Stimulated activated effector memory CD8-positive, alpha-beta T cell treated with anti-CD3 and anti-CD28 coated beads, Interleukin-12 subunit alpha, Interleukin-12 subunit beta, amount 100 ng/mL, for 72 hours (primary cell): ENCODE measurements at regions not wholly inside any gene's neighbourhood (a gene's known extent, or its start where the extent isn't known, plus 50 kb on each side); places are given as distances from the start of the nearest gene placed in this dataset.

Experiments
- ATAC-seq: fragments of 150-1000 bp; cut with Tn5 transposase; 2 replicates; pipeline ENCODE4 v1.10.0; 2021
- DNase-seq, 2 donors: peaks; one replicate each; pipeline ENCODE4 v3.0.0; 2021 to 2022; ENCODE audit warnings: low spot score in 2 of 2
- H3K27ac Mint-ChIP-seq: one replicate; pipeline ENCODE4 v1.8.0; 2022; ENCODE audit warnings: mild to moderate bottlenecking, mixed read lengths
- H3K36me3 Mint-ChIP-seq: one replicate; pipeline ENCODE4 v1.8.0; 2022; ENCODE audit warnings: mild to moderate bottlenecking, mixed read lengths
- H3K4me1 Mint-ChIP-seq: one replicate; pipeline ENCODE4 v1.8.0; 2022; ENCODE audit warnings: mixed read lengths
- H3K4me3 Mint-ChIP-seq: one replicate; pipeline ENCODE4 v1.8.0; 2022; ENCODE audit warnings: mild to moderate bottlenecking, mixed read lengths
- H3K9me3 Mint-ChIP-seq: one replicate; pipeline ENCODE4 v1.8.0; 2022; ENCODE audit warnings: mixed read lengths

DNA sequence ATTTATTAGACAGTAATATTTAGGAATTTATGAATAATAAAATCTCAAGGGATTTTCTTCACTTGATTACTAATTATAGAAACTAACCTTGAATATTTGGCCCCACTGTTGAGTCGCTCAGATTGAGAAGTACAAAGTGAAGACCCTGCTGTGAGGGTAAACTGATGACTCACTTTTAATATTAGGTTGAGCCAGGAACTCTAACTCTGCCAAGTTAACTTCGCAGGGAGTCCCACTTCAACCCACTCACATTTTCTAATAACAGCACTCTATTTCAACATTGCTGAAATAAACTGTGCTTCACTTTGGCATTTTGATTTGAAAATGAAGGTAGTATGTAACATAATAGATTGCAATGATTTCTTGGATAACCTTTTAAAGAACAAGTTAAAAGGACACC is 200.7 kb downstream of the POLR1F start:
- H3K9me3 Mint-ChIP-seq, result peaks cover 12% of the 10 kb centered on the region
- no peak for ATAC-seq

DNA sequence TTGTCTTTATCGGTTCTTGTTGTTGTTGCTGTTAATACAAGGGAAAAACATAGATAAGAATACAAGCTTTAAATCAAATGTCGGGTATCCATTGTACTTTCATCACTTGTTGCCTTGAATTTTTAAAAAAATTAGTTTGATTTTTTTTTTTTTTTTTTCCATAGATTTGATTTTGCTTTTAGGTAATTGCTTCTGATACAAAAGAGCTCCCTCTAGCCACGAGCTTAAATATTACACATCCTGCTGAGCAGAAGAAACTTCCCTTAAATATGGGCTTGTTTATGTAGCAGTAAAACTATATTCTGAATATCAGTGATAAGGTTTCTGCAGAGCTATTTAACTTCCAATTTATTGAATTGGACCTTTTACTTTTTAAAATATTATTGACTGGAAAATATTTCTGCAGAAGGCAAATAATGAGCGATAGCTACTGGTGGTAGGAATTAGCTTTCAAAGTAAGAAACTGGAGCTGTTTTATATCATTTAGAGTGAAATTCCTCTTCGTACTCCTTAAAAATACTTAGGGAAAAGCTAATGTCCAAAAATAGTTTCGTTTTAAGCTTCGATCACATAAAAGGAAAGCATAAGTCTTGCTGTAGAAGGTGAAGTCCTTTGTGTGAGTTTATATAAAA is 216.9 kb downstream of the POLR1F start:
- H3K27ac Mint-ChIP-seq, result no peak overlapping the region
- H3K4me3 Mint-ChIP-seq, result no peak overlapping the region
- H3K4me1 Mint-ChIP-seq, result no peaks in the 10 kb centered on the region
- DNase-seq, result no peak
- peaks cover 3% of the 10 kb centered on the region for H3K9me3 Mint-ChIP-seq
- no peak for ATAC-seq
- no peaks in the 10 kb centered on the region for H3K36me3 Mint-ChIP-seq

More for the DNA sequence above, 200.7 kb downstream of the POLR1F start:
- Mint-ChIP-seq H3K36me3 (no peaks in the 10 kb centered on the region), H3K4me3 (no peak overlapping the region), H3K27ac (no peak overlapping the region), H3K4me1 (no peaks in the 10 kb centered on the region)
- DNase-seq, result no peak

DNA sequence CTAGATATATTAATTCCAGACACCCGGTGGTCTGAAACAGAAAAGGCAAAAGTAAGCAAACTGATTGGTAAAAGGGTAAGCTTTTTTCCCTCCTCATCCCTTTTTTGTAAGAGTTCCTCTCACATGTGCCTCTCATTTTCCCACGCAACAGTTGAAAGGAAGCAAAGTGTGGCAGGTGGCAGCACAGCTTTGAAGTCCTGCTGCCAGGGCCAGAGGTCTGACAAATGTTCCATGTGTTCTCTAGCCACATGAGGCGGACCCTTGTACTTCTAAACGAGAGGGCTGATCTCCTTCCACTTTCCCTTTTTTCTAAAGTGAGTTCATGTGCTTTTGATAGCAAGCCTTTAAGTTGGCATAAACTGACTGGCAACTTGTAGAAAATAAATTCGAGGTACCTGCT is 217.5 kb downstream of the POLR1F start:
- Mint-ChIP-seq H3K4me3 (no peak overlapping the region), H3K36me3 (no peaks in the 10 kb centered on the region), H3K27ac (no peak overlapping the region), H3K9me3 (peaks cover 4% of the 10 kb centered on the region), H3K4me1 (no peaks in the 10 kb centered on the region)
- ATAC-seq (no peak), DNase-seq (no peak)

DNA sequence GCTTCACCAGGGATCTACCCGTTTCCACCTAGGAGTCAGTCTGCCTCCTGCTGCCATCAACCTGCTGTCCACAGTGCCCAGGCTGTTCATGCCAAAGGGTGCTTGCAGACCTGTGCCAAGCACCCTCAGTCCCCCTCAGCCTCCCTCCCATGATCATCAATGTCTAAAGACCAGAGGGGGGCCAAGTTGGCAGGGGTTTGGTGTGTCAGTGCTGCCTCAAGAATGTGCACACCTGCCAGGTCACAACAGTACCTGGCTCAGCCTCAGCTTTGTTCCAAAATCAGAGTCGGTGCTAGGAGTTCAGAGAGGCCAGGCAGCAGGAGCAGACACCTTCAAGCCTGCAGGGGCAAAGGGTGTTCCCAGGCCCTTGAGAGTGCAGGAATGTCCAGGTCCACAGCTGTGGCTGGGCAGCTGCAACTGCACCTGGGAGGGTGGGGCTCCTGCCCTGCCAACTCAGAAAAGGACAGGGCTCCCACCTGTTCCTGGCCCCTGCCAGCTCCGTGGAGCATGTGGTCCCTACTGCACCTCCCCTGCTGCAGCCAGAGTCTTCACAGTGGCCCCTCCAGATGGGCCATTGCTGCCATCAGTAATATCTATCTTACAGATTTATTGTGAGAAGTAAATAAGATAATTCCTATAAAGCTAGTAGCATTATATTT is 219.5 kb downstream of the POLR1F start:
- DNase-seq (no peak), ATAC-seq (peak; percentile 45)
- Mint-ChIP-seq H3K36me3 (no peaks in the 10 kb centered on the region), H3K27ac (no peak overlapping the region), H3K4me3 (no peak overlapping the region), H3K9me3 (peaks cover 2% of the 10 kb centered on the region), H3K4me1 (no peaks in the 10 kb centered on the region)

DNA sequence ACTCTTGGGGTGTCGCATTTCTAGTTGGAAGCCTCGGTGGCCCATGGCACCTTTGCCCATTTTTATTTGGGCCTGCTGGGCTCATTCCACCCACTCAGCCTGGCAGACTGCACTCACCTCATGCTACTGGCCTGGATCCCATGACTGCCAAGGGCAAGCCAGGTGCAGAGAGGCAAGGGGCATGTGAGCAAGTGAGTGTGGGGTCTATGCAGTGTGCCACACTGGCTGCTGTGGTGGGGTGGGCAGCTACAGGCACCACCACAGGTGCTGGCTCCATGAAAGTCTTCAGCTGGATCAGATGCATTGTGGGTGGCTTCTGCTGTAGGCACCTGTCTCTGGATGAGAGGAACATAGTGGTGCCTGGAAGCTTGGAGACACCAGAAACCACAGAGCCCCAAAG is 220.8 kb downstream of the POLR1F start:
- H3K36me3 Mint-ChIP-seq, result no peaks in the 10 kb centered on the region
- H3K4me1 Mint-ChIP-seq, result no peaks in the 10 kb centered on the region
- no peak for DNase-seq
- H3K4me3 Mint-ChIP-seq, result no peak overlapping the region
- H3K27ac Mint-ChIP-seq, result no peak overlapping the region
- ATAC-seq, result peak; percentile 13
- H3K9me3 Mint-ChIP-seq, result peaks cover 2% of the 10 kb centered on the region

DNA sequence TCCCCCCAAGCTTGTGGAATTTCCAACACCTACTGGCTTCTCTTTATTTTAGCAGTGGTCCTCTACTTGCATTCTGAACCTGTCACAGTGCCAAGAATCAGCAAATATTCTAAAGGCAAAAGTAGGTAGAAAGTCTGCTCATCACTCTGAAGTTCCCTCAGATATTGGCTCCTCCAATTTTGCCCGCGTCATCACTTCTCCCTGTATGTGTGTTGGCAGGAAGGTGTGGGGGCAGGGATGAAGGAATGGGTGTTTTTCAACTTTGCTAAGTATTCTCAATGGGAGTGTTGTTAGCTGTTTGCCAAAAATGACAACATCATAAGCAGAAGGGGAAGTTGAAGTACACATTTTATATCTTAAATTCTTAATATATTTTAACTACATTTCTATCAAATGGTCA is 226.2 kb downstream of the POLR1F start:
- Mint-ChIP-seq H3K4me1 (no peaks in the 10 kb centered on the region), H3K36me3 (no peaks in the 10 kb centered on the region), H3K9me3 (peaks cover 12% of the 10 kb centered on the region), H3K4me3 (no peak overlapping the region), H3K27ac (no peak overlapping the region)
- ATAC-seq (no peak), DNase-seq (no peak)

DNA sequence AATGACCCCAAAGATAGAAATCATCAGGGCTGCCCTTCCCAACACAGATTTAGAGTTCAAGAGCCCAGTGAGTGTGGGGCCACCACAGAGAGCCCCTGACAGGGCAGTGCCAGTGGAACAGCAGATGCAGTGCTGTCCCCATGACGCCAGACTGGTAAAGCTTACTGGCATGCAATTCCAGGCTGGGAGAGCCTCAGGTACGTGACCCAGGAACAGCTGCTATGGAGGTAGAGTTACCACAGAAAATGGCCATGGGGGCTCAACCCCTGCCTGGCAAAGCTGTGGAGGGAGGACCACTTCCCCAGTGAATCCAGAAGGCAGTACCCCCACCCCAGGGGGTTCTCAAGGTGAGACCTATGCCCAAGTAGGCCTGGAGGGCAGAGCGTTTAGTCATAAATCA is 228.5 kb downstream of the POLR1F start:
- ATAC-seq (no peak), DNase-seq (no peak)
- no peaks in the 10 kb centered on the region for H3K4me1 Mint-ChIP-seq
- no peak overlapping the region for H3K27ac Mint-ChIP-seq
- H3K9me3 Mint-ChIP-seq, result peaks cover 15% of the 10 kb centered on the region
- H3K4me3 Mint-ChIP-seq, result no peak overlapping the region
- no peaks in the 10 kb centered on the region for H3K36me3 Mint-ChIP-seq

DNA sequence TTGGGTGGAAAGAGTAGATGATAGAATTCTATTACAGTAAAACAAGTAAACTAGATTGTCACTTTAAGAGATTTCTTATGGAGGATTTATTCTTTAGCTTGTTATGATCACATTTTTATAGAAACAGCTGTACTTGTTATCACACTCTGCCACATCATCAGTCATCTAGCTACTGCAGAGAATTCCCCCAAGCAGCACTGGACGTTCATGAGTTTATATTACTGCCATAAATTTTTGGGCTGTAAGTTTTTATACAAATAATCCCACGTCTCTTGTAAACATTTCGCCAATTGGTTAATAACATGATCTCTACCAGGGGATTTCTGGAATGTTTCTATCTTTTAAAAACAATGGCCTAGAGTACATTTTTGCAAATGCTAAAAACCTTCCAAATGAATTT is 238.8 kb downstream of the POLR1F start:
- H3K36me3 Mint-ChIP-seq, result no peaks in the 10 kb centered on the region
- DNase-seq (no peak), ATAC-seq (no peak)
- no peak overlapping the region for H3K27ac Mint-ChIP-seq
- H3K9me3 Mint-ChIP-seq, result peaks cover 5% of the 10 kb centered on the region
- H3K4me3 Mint-ChIP-seq, result no peak overlapping the region
- H3K4me1 Mint-ChIP-seq, result no peaks in the 10 kb centered on the region

DNA sequence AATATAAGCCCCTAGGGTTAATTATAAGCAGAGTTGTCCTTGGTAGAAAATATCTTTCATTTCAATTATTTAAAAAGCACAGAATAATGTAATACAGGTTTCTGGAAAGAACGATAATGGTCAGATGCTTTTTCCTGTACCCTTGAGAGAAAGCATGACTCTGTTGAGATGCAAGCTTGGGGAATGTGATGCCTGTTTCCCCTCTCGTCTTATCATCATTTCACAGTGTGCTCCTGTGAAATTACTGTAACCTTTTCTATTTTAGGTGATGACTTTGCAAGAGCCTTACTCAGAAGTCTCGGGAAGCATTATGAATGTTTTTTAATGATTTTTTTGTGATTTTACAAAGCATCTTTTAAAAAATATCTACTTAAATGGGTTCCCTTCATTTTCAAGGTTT is 243.0 kb downstream of the POLR1F start:
- Mint-ChIP-seq H3K9me3 (no peaks in the 10 kb centered on the region), H3K4me3 (no peak overlapping the region), H3K36me3 (no peaks in the 10 kb centered on the region), H3K27ac (no peak overlapping the region), H3K4me1 (no peaks in the 10 kb centered on the region)
- ATAC-seq (no peak), DNase-seq (no peak)

DNA sequence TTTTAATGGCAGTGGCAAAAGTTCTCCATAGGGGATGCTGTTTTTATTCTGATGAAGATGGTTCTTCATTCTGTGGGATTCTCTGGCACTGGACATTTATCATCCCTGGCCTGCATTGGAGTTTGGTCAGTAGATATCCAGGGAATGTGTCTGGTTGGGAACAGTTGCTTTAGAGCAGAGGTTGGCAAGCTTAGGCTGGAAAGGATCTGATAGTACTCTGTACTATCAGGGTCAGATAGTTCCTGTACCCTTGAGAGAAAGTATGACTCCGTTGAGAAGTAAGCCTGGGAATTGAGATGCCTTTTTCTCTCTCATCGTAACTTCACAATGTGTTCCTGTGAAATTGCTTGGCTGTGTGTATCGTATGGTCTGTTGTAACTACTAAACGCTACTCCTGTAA is 244.1 kb downstream of the POLR1F start:
- Mint-ChIP-seq H3K27ac (no peak overlapping the region), H3K36me3 (no peaks in the 10 kb centered on the region), H3K9me3 (no peaks in the 10 kb centered on the region), H3K4me3 (no peak overlapping the region), H3K4me1 (no peaks in the 10 kb centered on the region)
- DNase-seq (no peak), ATAC-seq (no peak)

DNA sequence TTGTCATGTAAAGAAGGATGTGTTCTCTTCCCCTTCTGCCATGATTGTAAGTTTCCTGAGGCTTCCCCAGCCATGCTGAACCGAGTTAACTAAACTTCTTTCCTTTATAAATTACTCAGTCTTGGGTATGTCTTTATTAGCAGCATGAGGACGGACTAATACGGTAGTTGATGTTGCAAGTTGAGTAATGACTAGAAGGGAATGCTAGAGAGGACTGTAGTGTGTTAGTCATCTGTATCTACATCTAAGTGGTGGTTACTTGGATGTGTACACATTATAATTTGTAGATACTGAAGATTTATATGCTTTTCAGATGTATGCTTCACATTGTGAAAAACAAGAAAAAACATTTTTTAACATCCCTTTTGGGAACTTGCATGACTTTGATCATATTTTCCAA is 244.6 kb downstream of the POLR1F start:
- Mint-ChIP-seq H3K4me3 (no peak overlapping the region), H3K4me1 (no peaks in the 10 kb centered on the region), H3K9me3 (no peaks in the 10 kb centered on the region), H3K36me3 (no peaks in the 10 kb centered on the region), H3K27ac (no peak overlapping the region)
- ATAC-seq (no peak), DNase-seq (no peak)

DNA sequence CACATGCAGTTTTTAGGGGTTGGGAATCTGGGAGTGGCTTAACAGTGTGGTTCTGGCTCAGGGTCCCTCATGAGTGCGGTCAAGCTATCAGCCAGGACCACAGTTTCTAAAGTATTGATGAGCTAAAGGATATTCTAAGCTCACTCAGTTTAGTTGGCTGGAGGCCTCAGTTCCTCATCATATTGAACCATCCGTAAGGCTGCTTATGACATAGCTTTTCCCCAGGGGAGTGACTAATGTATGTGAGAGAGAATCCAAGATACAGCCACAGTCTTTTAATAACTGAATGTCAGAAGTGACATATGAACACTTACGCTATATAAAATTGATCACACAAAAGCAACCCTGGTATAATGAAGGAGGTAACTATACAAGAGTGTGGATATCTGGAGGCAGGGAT is 245.3 kb downstream of the POLR1F start:
- Mint-ChIP-seq H3K4me3 (no peak overlapping the region), H3K27ac (no peak overlapping the region), H3K36me3 (no peaks in the 10 kb centered on the region), H3K4me1 (no peaks in the 10 kb centered on the region), H3K9me3 (no peaks in the 10 kb centered on the region)
- DNase-seq, result no peak
- ATAC-seq, result no peak

DNA sequence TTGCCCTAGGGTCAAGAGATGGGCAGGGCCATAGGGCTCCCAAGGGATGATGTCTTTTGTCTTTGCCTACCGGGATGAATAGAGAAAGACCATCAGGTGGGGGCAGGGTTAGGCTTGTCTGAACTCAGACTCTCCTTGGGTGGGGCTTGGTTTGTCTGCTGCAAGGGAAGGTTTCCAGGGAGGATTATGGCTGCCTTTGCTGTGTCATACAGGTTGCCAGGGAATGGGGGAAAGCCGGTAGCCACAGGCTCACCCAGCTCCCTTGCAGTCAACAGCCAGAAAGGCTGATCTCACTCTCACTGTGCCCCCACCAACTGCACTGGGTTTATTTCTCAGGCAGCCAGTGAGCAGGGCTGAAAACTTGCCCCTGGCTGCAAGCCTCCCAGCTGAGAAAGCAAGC is 253.2 kb downstream of the POLR1F start:
- peaks cover 14% of the 10 kb centered on the region for H3K9me3 Mint-ChIP-seq

DNA sequence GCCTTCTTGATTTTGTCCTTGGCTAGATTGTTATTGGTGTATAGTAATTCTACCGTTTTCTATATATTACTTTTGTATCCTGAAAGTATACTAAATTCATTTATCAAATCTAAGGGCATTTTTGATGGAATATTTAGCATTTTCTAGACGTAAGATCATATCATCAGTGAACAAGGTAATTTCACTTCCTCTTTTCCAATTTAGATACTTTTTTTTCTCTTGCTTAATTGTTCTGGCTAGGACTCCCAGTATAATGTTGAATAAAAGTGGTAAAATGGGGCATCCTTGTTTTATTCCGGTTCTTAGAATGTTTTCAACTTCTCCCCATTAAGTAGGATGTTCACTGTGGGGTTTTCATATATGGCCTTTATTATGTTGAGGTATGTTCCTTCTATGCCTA is 260.7 kb downstream of the POLR1F start:
- H3K4me3 Mint-ChIP-seq, result no peak overlapping the region
- no peaks in the 10 kb centered on the region for H3K4me1 Mint-ChIP-seq
- DNase-seq (no peak), ATAC-seq (no peak)
- H3K27ac Mint-ChIP-seq, result no peak overlapping the region
- peaks cover 12% of the 10 kb centered on the region for H3K9me3 Mint-ChIP-seq
- no peaks in the 10 kb centered on the region for H3K36me3 Mint-ChIP-seq

More for the DNA sequence above, 253.2 kb downstream of the POLR1F start:
- Mint-ChIP-seq H3K27ac (no peak overlapping the region), H3K36me3 (no peaks in the 10 kb centered on the region), H3K4me3 (no peak overlapping the region), H3K4me1 (no peaks in the 10 kb centered on the region)
- ATAC-seq (no peak), DNase-seq (no peak)

DNA sequence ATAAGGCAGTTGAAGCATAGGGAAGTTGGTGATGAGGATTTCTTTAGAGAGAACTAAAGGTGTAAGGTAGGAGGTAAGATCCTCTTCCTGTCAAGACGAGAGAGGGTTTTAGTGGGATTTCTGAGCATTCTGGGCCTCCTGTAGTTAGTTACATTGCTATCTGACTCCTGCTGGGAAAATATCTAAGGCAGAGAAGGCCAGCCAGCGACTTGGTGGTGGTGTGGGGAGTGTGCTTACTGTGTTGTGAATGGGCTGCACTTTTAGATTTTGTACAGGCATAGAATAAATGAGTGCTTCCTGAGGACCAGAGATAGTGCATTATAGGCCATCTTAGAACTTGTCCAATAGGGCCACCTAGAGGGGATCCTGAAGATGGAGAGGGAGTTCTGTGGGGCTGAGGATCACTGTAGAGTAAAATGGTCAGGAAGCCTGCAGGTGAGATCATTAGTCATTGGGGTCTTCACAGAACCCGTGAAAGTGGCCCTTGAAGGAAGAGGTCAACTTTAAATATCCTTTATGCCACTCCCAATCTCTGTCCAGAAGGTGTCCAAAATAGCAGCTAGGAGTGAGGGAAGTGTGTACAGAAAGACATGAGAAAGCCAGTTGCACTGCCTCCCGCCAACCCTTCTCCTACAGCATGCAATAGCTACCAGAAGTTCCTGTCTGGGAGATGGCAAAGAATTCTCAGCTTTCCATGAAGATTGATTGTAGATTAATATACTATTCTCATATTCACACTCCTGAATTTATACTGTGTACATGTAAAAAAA is 266.6 kb downstream of the POLR1F start:
- H3K4me1 Mint-ChIP-seq, result no peaks in the 10 kb centered on the region
- no peak for DNase-seq

DNA sequence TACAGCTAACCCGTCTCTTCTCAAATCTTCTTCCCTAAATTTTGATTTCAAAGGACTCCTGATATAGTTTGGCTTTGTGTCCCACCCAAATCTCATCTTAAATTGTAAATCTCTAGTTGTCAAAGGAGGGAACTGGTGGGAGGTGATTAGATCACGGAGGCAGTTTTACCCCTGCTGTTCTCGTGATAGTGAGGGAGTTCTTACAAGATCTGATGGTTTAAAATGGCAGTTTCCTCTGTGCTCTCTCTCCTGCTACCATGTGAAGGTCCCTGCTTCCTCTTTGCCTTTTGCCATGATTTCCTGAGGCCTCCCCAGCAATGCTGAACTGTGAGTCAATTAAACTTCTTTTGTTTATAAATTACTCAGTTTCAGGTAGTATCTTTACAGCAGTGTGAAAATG is 269.3 kb downstream of the POLR1F start:
- Mint-ChIP-seq H3K4me3 (no peak overlapping the region), H3K27ac (no peak overlapping the region), H3K9me3 (peaks cover 5% of the 10 kb centered on the region), H3K4me1 (no peaks in the 10 kb centered on the region), H3K36me3 (no peaks in the 10 kb centered on the region)
- ATAC-seq (no peak), DNase-seq (no peak)

More for the DNA sequence above, 266.6 kb downstream of the POLR1F start:
- Mint-ChIP-seq H3K9me3 (peaks cover 10% of the 10 kb centered on the region), H3K27ac (no peak overlapping the region), H3K36me3 (no peaks in the 10 kb centered on the region), H3K4me3 (no peak overlapping the region)
- no peak for ATAC-seq
